HG02642 (cell line): ENCODE measurements at regions not wholly inside any gene's neighbourhood (a gene's known extent, or its start where the extent isn't known, plus 50 kb on each side); places are given as distances from the start of the nearest gene placed in this dataset.

Experiments
- ATAC-seq: cut with Tn5 transposase; IDR thresholded peaks from one replicate; pipeline ENCODE4 v1.9.1; 2021; ENCODE audit warnings: mild to moderate bottlenecking; ENCODE audit not compliant: unreplicated experiment, poor library complexity

- no peak for ATAC-seq
These were observed 437.6 kb downstream of the PTPRU start for GRCh38 chr1:29673669-29674626.

GRCh38 chr1:29673228-29673500 is 436.8 kb downstream of the PTPRU start:
- no peak for ATAC-seq

- ATAC-seq = no peak
These were observed 436.3 kb downstream of the PTPRU start for GRCh38 chr1:29672416-29673227.

GRCh38 chr1:29671446-29672356 is 435.4 kb downstream of the PTPRU start:
- no peak for ATAC-seq

GRCh38 chr1:29670752-29671151 is 434.4 kb downstream of the PTPRU start:
- no peak for ATAC-seq

- no peak for ATAC-seq
These were observed 433.6 kb downstream of the PTPRU start for GRCh38 chr1:29669912-29670311.

- ATAC-seq = no peak
These were observed 433.0 kb downstream of the PTPRU start for GRCh38 chr1:29669158-29669871.

- ATAC-seq = no peak
These were observed 432.3 kb downstream of the PTPRU start for GRCh38 chr1:29668551-29669157.

- no peak for ATAC-seq
These were observed 431.6 kb downstream of the PTPRU start for GRCh38 chr1:29667951-29668350.

GRCh38 chr1:29664711-29665110 is 428.4 kb downstream of the PTPRU start:
- no peak for ATAC-seq

- ATAC-seq = no peak
These were observed 422.4 kb downstream of the PTPRU start for GRCh38 chr1:29658688-29659087.

GRCh38 chr1:29657816-29658215 is 421.5 kb downstream of the PTPRU start:
- no peak for ATAC-seq

GRCh38 chr1:29655945-29656850 is 419.9 kb downstream of the PTPRU start:
- no peak for ATAC-seq

- no peak for ATAC-seq
These were observed 418.8 kb downstream of the PTPRU start for GRCh38 chr1:29655145-29655544.

- no peak for ATAC-seq
These were observed 417.6 kb downstream of the PTPRU start for GRCh38 chr1:29653886-29654450.

- no peak for ATAC-seq
These were observed 416.9 kb downstream of the PTPRU start for GRCh38 chr1:29653034-29653810.
